HepG2 (cell line): ENCODE measurements at regions not wholly inside any gene's neighbourhood (a gene's known extent, or its start where the extent isn't known, plus 50 kb on each side); places are given as distances from the start of the nearest gene placed in this dataset.

Experiments
- ATAC-seq: fragments of 200-7000 bp; cut with Tn5 transposase; 3 replicates; pipeline ENCODE4 v1.9.1; 2020; ENCODE audit warnings: mild to moderate bottlenecking, moderate library complexity
- BruUV-seq: library from RNA; stranded (reverse); fragments of 400-500 nt; replicated peaks from 2 replicates; lab custom pipeline; 2021; lab: Mats Ljungman, UMichigan
- CTCF ChIA-PET: fragments of 300-600 bp; formaldehyde crosslinking; extraction: SDS; loops from one replicate; lab custom pipeline; 2021; ENCODE audit warnings: low total read pairs, inconsistent platforms, low intra/inter-chr PET ratio; lab: Yijun Ruan, JAX
- POLR2A ChIA-PET: fragments of 350-600 bp; sonication (Branson Sonifier 250); formaldehyde crosslinking; loops from one replicate; lab custom pipeline; 2020; ENCODE audit warnings: antibody characterized with exemption, inconsistent platforms; lab: Yijun Ruan, JAX
- DNase-seq: peaks from one replicate; pipeline ENCODE4 v3.0.0-alpha.2; 2015; ENCODE audit warnings: low spot score
- FAIRE-seq: peaks from 3 replicates; lab custom pipeline; 2011; peaks lifted over from hg19 to GRCh38; lab: Jason Lieb, UNC
- H2AFZ ChIP-seq: one replicate; pipeline ENCODE4 v1.6.1; 2011; ENCODE audit warnings: low read length, inconsistent platforms
- H3K27ac ChIP-seq: fragments of 300-600 bp; 3 replicates; pipeline ENCODE4 v1.8.0; 2011; ENCODE audit warnings: mixed run types, mild to moderate bottlenecking, mixed read lengths, low read length, inconsistent platforms; ENCODE audit not compliant: insufficient read depth; ENCODE audit errors: extremely low read length
- H3K27me3 ChIP-seq, 2 experiments: fragments of 200-600 bp in 1 of 2; 2 replicates in 1 of 2; 3 replicates in 1 of 2; pipeline versions ENCODE4 v1.6.0 to v1.8.0; 2011; ENCODE audit warnings: low read length in 2 of 2, mild to moderate bottlenecking in 2 of 2, moderate library complexity in 2 of 2, inconsistent platforms in 1 of 2; ENCODE audit not compliant: insufficient read depth in 2 of 2, control insufficient read depth in 1 of 2
- H3K36me3 ChIP-seq, 2 experiments: fragments of 200-600 bp in 1 of 2; replicated peaks in 1 of 2; 2 replicates in 1 of 2; 3 replicates in 1 of 2; pipeline versions ENCODE4 v1.5.1 to v1.8.0; 2011; ENCODE audit warnings: low read length in 2 of 2, inconsistent platforms in 1 of 2; ENCODE audit not compliant: insufficient read depth in 2 of 2, control insufficient read depth in 1 of 2
- H3K4me1 ChIP-seq: 2 replicates; pipeline ENCODE4 v1.5.1; 2012; ENCODE audit warnings: low read length, inconsistent platforms; ENCODE audit not compliant: insufficient read depth
- H3K4me2 ChIP-seq: 2 replicates; pipeline ENCODE4 v1.6.0; 2011; ENCODE audit warnings: low read depth, low read length, inconsistent platforms
- H3K4me3 ChIP-seq, 3 experiments: fragments of 200-600 bp in 1 of 3; sonication (generic), shearing (Covaris generic) in 1 of 3; replicated peaks in 1 of 3; 2 replicates each; pipeline ENCODE4 v1.5.1; 2011 to 2016; ENCODE audit warnings: low read length in 3 of 3, inconsistent platforms in 2 of 3, low read depth in 2 of 3, mild to moderate bottlenecking in 2 of 3, control low read depth in 1 of 3, mixed read lengths in 1 of 3; ENCODE audit not compliant: insufficient read depth in 1 of 3
- H3K79me2 ChIP-seq: one replicate; pipeline ENCODE4 v1.6.1; 2011; ENCODE audit warnings: low read length, inconsistent platforms; ENCODE audit not compliant: insufficient read depth
- H3K9ac ChIP-seq: 2 replicates; pipeline ENCODE4 v1.6.0; 2011; ENCODE audit warnings: mild to moderate bottlenecking, low read depth, low read length, inconsistent platforms; ENCODE audit not compliant: insufficient read depth
- H3K9me3 ChIP-seq: 2 replicates; pipeline ENCODE4 v1.5.1; 2012; ENCODE audit warnings: mild to moderate bottlenecking, low read length
- H4K20me1 ChIP-seq: 2 replicates; pipeline ENCODE4 v1.6.0; 2011; ENCODE audit warnings: inconsistent platforms, mild to moderate bottlenecking, low read length, moderate library complexity; ENCODE audit not compliant: insufficient read depth
- ARID4A ChIP-seq: sonication (generic); formaldehyde crosslinking; IDR thresholded peaks from 2 replicates; pipeline ENCODE4 v1.5.0; 2020; ENCODE audit warnings: mild to moderate bottlenecking, missing genetic modification reagents, borderline replicate concordance
- BCL6 ChIP-seq: IDR thresholded peaks from 2 replicates; pipeline ENCODE4 v1.6.1; 2016; ENCODE audit warnings: missing genetic modification reagents, missing compliant biosample characterization
- CEBPB ChIP-seq: IDR thresholded peaks from 2 replicates; pipeline ENCODE4 v1.6.1; 2011; ENCODE audit warnings: low read depth, low read length, improper control_type of control experiment, borderline replicate concordance
- CREB1 ChIP-seq, 2 experiments: fragments of 450-650 bp in 1 of 2; IDR thresholded peaks; 2 replicates each; pipeline ENCODE4 v1.6.1; 2016 to 2017; ENCODE audit warnings: control low read depth in 1 of 2, mild to moderate bottlenecking in 1 of 2, missing compliant biosample characterization in 1 of 2, missing genetic modification characterization in 1 of 2
- HCFC1 ChIP-seq: fragments of 150-350 bp; IDR thresholded peaks from 2 replicates; pipeline ENCODE4 v1.6.1; 2014; ENCODE audit warnings: low read depth, low read length
- KDM4B ChIP-seq: sonication (generic); formaldehyde crosslinking; IDR thresholded peaks from 2 replicates; pipeline ENCODE4 v1.4.0; 2020; ENCODE audit warnings: missing genetic modification reagents
- MZF1 ChIP-seq: sonication (generic); formaldehyde crosslinking; IDR thresholded peaks from 2 replicates; pipeline ENCODE4 v1.8.1; 2023; ENCODE audit warnings: mild to moderate bottlenecking, missing genetic modification reagents, borderline replicate concordance
- SALL1 ChIP-seq: sonication (generic); formaldehyde crosslinking; IDR thresholded peaks from 2 replicates; pipeline ENCODE4 v1.8.0; 2022; ENCODE audit warnings: mild to moderate bottlenecking, missing genetic modification reagents
- ZBTB8A ChIP-seq: sonication (generic); formaldehyde crosslinking; IDR thresholded peaks from 2 replicates; pipeline ENCODE4 v1.4.0; 2020; ENCODE audit warnings: mild to moderate bottlenecking, low read depth, missing genetic modification reagents, borderline replicate concordance
- ZNF160 ChIP-seq: sonication (generic); formaldehyde crosslinking; IDR thresholded peaks from 2 replicates; pipeline ENCODE4 v1.8.0; 2022; ENCODE audit warnings: mild to moderate bottlenecking, inconsistent platforms, missing genetic modification reagents
- ZNF224 ChIP-seq: sonication (generic); formaldehyde crosslinking; IDR thresholded peaks from 2 replicates; pipeline ENCODE4 v1.5.0; 2020; ENCODE audit warnings: mild to moderate bottlenecking, missing genetic modification reagents
- WGBS: methylation state at CpG from one replicate; pipeline ENCODE4 v1.1.6; 2017; ENCODE audit warnings: low lambda C conversion rate; 5-methylcytosine and 5-hydroxymethylcytosine counted together
- in situ Hi-C: cut with HindIII; loops from 2 replicates; pipeline ENCODE4 v1.10.0; 2017; ENCODE audit warnings: low pct_unique_long_range_greater_than_20kb; ENCODE audit not compliant: extremely low pct_ligation_motif_present
- intact Hi-C: fragments of 100-400 bp; cut with micrococcal nuclease; formaldehyde crosslinking; loops from one replicate; pipeline ENCODE4 v1.10.0; 2022; ENCODE audit not compliant: unreplicated experiment

- Histone ChIP-seq H3K4me2 (no peak overlapping the region), H3K27me3 (no peaks in the 10 kb centered on the region), H3K9me3 (peaks cover 37% of the 10 kb centered on the region), H4K20me1 (no peaks in the 10 kb centered on the region), H3K4me1 (no peaks in the 10 kb centered on the region), H3K79me2 (no peaks in the 10 kb centered on the region), H2AFZ (no peak overlapping the region), H3K36me3 (no peaks in the 10 kb centered on the region), H3K9ac (no peak overlapping the region), H3K4me3 (no peak overlapping the region), H3K27ac (no peak overlapping the region)
- in situ Hi-C loops, result no loop called here
- intact Hi-C loops, result no loop called here
- no peak for TF ChIP-seq ZNF224 (CRISPR knock-in tag)
- TF ChIP-seq CREB1 (IDR thresholded peaks at IDR 0.05), result no peak
- no peak for TF ChIP-seq CREB1 (CRISPR knock-in tag; IDR thresholded peaks at IDR 0.05)
- TF ChIP-seq SALL1 (CRISPR knock-in tag), result no peak
- TF ChIP-seq KDM4B (CRISPR knock-in tag), result no peak
- no peak for TF ChIP-seq ZBTB8A (CRISPR knock-in tag)
- TF ChIP-seq CEBPB, result no peak
- TF ChIP-seq ARID4A, result no peak
- no peak for TF ChIP-seq ZNF160 (CRISPR knock-in tag)
- no peak for TF ChIP-seq HCFC1
- no peak for TF ChIP-seq MZF1 (CRISPR knock-in tag)
- TF ChIP-seq BCL6, result no peak
- POLR2A ChIA-PET, result no interaction called here
- CTCF ChIA-PET, result no interaction called here
- ATAC-seq, result no peak
- no TSS peak for BruUV-seq
- WGBS, result 0% methylated on average over 2 of the region's 2 CpGs
- no peak for FAIRE-seq
- DNase-seq, result no peak
These were observed 1674.0 kb upstream of the PCDH7 start for GRCh38 chr4:29046186-29046585.
